B cell (primary cell): ENCODE measurements at regions not wholly inside any gene's neighbourhood (a gene's known extent, or its start where the extent isn't known, plus 50 kb on each side); places are given as distances from the start of the nearest gene placed in this dataset.

Experiments used
- CTCF ChIP-seq: fragments of 200-600 bp; IDR thresholded peaks from one replicate; pipeline ENCODE4 v1.8.0; 2022; ENCODE audit warnings: antibody characterized with exemption, mild to moderate bottlenecking
- EZH2 ChIP-seq: IDR thresholded peaks from 2 replicates; pipeline ENCODE4 v1.6.1; 2012; ENCODE audit warnings: borderline replicate concordance, low read depth, mild to moderate bottlenecking, moderate library complexity, low read length; ENCODE audit not compliant: insufficient read depth, poor library complexity, severe bottlenecking

- no peak for TF ChIP-seq EZH2
- TF ChIP-seq CTCF = no peak
Measured at GRCh38 chr10:8594176-8594575, 539.7 kb downstream of the GATA3 start.
